HG03520 (cell line): ENCODE measurements at regions not wholly inside any gene's neighbourhood (a gene's known extent, or its start where the extent isn't known, plus 50 kb on each side); places are given as distances from the start of the nearest gene placed in this dataset.

ENCODE experiments used
- ATAC-seq: cut with Tn5 transposase; IDR thresholded peaks from one replicate; pipeline ENCODE4 v1.9.1; 2021; ENCODE audit warnings: mild to moderate bottlenecking, moderate library complexity; ENCODE audit not compliant: unreplicated experiment

DNA sequence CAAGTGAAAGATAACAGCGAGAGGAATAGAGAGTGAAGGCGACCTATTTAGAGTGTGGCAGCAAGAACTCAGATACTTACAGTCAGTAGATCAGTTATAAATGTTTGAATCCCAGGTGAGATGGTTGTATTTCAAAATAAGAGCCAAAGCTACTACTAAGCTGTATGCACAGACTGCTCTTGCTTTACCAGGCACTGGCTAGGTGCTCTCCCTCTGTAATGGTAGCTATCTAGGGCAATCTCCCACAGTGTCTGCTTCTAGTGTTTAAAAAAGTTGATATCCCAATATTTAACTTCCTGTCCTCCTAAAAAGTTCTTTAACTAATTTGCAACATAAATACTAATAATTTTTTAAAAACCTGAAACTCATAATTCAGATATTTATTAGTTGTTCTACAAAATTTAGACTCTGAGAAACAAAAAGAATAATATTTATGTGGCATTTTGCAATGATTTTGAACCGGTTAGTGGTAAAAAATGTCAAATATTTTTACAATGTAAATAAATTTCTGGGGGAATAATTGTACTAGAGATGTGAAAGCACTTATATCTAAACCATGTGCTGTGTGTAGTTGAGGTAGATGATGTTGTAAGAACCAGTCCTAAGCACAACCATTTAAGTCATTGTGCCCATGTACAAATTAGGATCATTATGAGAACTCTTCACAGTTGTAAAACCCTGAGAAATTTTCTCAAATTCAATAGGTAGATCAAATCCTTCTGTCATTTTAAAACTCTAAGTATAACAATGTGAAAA lies 349.3 kb upstream of the SEMA3D start:
- no peak for ATAC-seq

DNA sequence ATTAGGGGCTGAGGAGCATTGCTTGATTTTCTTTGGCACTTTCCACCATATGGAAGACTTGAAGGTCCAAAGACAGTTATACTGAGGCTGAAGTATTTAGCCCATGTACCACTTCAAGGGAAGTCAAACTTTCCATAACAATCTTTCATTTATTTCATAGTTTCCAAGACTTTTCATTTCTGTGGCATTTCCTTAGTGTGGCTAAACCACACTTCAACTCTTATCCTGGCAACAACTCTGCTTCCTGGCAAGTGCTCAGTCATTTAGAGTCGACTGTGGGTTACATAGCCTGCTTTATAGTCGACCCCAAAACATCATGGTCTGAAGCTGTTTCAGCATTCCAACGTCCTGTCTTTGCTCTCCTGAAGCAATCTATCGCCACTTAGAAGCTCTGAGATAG lies 343.0 kb upstream of the SEMA3D start:
- no peak for ATAC-seq

DNA sequence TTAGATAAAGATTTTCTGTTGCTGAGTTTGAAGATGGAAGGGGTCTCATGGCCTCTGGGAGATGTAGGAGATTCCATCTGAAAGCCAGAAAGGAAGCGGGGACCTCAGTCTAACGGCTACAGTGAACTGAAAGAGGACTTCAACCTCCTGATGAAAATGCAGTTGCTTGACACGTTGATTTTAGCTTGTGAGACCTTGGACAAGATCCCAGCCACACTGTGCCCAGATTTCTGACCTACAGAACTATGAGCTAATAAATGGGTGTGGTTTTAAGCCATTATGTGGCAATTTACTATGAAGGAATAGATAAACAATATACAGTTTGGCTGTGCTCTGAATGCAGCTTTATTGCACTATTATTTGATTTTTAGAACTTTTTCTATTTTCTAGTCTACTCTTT lies 342.3 kb upstream of the SEMA3D start:
- no peak for ATAC-seq

- no peak for ATAC-seq
These were observed 341.7 kb upstream of the SEMA3D start for GRCh38 chr7:85528581-85528980.

- no peak for ATAC-seq
These were observed 338.8 kb upstream of the SEMA3D start for GRCh38 chr7:85525676-85526075.

- no peak for ATAC-seq
These were observed 335.2 kb upstream of the SEMA3D start for GRCh38 chr7:85522070-85522469.

GRCh38 chr7:85521108-85521694 lies 334.3 kb upstream of the SEMA3D start:
- no peak for ATAC-seq

GRCh38 chr7:85520175-85520574 lies 333.3 kb upstream of the SEMA3D start:
- no peak for ATAC-seq

DNA sequence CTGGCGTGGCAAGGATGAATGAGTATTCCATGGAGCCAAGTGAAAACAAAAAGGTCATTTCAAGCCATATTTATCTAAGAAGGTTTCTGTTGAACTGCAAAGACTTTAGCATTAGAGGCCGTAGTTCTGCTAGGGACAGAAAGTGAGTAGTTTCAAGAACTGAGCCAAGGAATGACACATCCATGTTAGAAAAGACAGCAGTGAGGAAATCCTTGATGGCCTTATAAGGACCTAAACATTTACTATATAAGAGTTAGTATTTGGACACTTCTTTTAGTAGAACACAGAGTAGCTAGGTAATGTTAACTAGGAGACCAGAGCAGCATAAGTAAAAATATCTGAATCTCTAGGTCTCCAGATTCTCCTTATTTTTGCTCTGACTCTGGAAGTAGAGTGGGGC lies 329.8 kb upstream of the SEMA3D start:
- ATAC-seq, result no peak

GRCh38 chr7:85512790-85513189 lies 325.9 kb upstream of the SEMA3D start:
- no peak for ATAC-seq

DNA sequence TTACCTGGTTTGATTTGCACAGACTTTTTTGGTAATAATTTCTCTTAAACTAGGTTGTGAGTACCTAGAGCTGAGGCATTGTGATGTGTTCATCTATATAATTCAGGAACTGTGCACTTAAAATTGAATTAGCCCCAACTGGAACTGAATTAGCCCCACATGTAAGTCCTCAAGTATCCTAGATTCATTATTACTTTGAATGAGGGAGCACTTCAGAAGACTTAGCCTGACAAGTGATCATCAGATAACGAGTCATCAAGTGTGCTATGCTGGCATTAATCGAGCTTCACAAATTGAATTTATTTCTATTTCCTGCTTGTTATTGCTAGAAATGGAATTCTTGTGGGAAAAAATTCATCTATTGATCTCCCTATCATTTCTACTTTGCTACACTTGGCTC lies 323.4 kb upstream of the SEMA3D start:
- no peak for ATAC-seq

- no peak for ATAC-seq
These were observed 322.6 kb upstream of the SEMA3D start for GRCh38 chr7:85509476-85509875.

- ATAC-seq, result no peak
These were observed 322.0 kb upstream of the SEMA3D start for GRCh38 chr7:85508642-85509410.

GRCh38 chr7:85498031-85498430 lies 311.2 kb upstream of the SEMA3D start:
- ATAC-seq, result no peak

DNA sequence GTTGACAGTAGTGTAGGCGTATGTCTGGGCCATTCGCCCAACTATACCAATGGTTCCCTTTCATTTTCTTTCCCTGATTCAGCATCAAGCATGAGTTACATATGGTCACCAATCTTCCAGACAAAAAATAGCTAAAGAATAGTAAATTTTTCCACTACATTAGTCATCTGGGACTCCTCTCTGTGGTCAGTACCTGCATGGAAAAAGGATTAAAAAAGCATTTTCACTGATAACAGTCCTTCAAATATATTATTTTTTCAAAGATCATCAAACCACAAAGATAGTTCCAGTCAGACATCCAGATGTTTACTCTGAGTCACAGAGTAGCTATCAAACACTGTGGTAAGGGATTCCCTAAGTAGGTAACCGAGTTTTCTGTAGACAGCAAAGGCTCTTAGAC lies 302.6 kb upstream of the SEMA3D start:
- no peak for ATAC-seq

DNA sequence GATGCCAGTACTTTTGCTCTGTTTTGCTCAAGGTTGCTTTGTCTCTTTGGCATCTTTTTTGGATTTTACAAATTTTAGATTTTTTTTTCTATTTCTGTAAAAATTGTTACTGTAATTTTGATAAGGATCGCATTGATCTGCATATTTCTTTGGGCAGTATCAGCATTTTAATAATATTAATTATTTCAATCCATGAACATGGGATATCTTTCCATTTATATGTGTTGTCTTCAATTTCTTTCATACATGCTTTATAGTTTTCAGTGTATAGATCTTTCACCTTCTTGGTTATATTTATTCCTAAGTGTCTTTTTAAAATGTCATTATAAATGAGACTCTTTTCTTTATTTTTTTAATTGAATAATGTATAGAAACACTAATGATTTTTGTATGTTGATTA lies 301.6 kb upstream of the SEMA3D start:
- ATAC-seq, result no peak

DNA sequence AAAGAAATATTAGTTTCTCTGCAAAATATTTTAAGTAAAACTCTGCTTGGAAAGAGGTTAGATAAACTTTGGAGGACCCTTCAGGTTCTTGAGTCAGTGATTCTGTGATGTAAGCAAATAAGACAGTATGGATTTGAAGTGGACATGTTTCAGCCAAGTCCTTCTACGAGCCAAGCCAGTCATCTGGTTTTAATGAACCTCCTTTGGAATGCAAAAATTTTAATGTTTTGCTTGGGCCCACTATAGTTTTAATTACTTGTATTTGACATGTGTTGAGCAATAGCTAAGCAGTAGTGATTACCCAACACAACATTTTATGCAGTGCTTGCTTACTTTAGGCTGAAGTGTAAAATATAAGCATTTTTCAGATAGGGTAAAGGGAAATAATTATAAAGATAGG lies 296.3 kb upstream of the SEMA3D start:
- ATAC-seq, result no peak

GRCh38 chr7:85480666-85481065 lies 293.8 kb upstream of the SEMA3D start:
- no peak for ATAC-seq

GRCh38 chr7:85479918-85480643 lies 293.2 kb upstream of the SEMA3D start:
- ATAC-seq, result no peak

- ATAC-seq, result no peak
These were observed 291.7 kb upstream of the SEMA3D start for GRCh38 chr7:85478530-85478929.

- ATAC-seq, result no peak
These were observed 288.6 kb upstream of the SEMA3D start for GRCh38 chr7:85475476-85475875.
